ENCODE measurements at regions not wholly inside any gene's neighbourhood (a gene's known extent, or its start where the extent isn't known, plus 50 kb on each side); places are given as distances from the start of the nearest gene placed in this dataset.
"Not testable (repeated sequence)": the region's sequence is repeated elsewhere in the genome, so short reads cannot be mapped to it uniquely, and the experiment has no call there.

- no peak for TF ChIP-seq CTCF (IDR thresholded peaks at IDR 0.05; ENCODE audit: control extremely low read depth, extremely low read depth)
- H3K36me3 ChIP-seq (ENCODE audit: control insufficient read depth in 4 of 4, insufficient read depth in 4 of 4, low read length in 4 of 4), result no peaks in the 10 kb centered on the region
- no peak overlapping the region for H3K9ac ChIP-seq (ENCODE audit: insufficient read depth in 1 of 2, low read length in 2 of 2)
- H3K9me3 ChIP-seq (ENCODE audit: control insufficient read depth in 4 of 4, insufficient read depth in 3 of 4, low read length in 3 of 4), result peaks cover 0 to 4% (median 2%) of the 10 kb centered on the region in 4 donors
- H3K27me3 ChIP-seq (ENCODE audit: control insufficient read depth in 3 of 3, insufficient read depth in 3 of 3, low read length in 2 of 3), result no peaks in the 10 kb centered on the region
- no peak for DNase-seq
- H3K27ac ChIP-seq (ENCODE audit: low read depth in 1 of 2, low read length in 1 of 2), result no peak overlapping the region
- WGBS, 2 donors, result 51 to 75% methylated on average over 5 of the region's 5 CpGs
- no peaks in the 10 kb centered on the region for H3K4me1 ChIP-seq (ENCODE audit: control insufficient read depth in 5 of 5, insufficient read depth in 5 of 5, low read length in 5 of 5)
- ATAC-seq (ENCODE audit: insufficient read depth, low FRiP score), result no peak
- H3K4me3 ChIP-seq, result no peak overlapping the region
These were observed 146.6 kb upstream of the P2RY1 start for GRCh38 chr3:152688313-152688712.

GRCh38 chr3:152692326-152692725 is 142.6 kb upstream of the P2RY1 start:
- not testable (repeated sequence) for H3K27me3 ChIP-seq (ENCODE audit: control insufficient read depth in 3 of 3, insufficient read depth in 3 of 3, low read length in 2 of 3); ATAC-seq (ENCODE audit: insufficient read depth, low FRiP score); H3K27ac ChIP-seq (ENCODE audit: low read depth in 1 of 2, low read length in 1 of 2); H3K9ac ChIP-seq (ENCODE audit: insufficient read depth in 1 of 2, low read length in 2 of 2); DNase-seq; H3K4me3 ChIP-seq; H3K36me3 ChIP-seq (ENCODE audit: control insufficient read depth in 4 of 4, insufficient read depth in 4 of 4, low read length in 4 of 4); H3K4me1 ChIP-seq (ENCODE audit: control insufficient read depth in 5 of 5, insufficient read depth in 5 of 5, low read length in 5 of 5); H3K9me3 ChIP-seq (ENCODE audit: control insufficient read depth in 4 of 4, insufficient read depth in 3 of 4, low read length in 3 of 4)
- 64 to 65% methylated on average over 2 of the region's 2 CpGs for WGBS, 2 donors

- not testable (repeated sequence) for H3K36me3 ChIP-seq (ENCODE audit: control insufficient read depth in 4 of 4, insufficient read depth in 4 of 4, low read length in 4 of 4); H3K27ac ChIP-seq (ENCODE audit: low read depth in 1 of 2, low read length in 1 of 2); H3K9me3 ChIP-seq (ENCODE audit: control insufficient read depth in 4 of 4, insufficient read depth in 3 of 4, low read length in 3 of 4); H3K27me3 ChIP-seq (ENCODE audit: control insufficient read depth in 3 of 3, insufficient read depth in 3 of 3, low read length in 2 of 3); DNase-seq; ATAC-seq (ENCODE audit: insufficient read depth, low FRiP score); H3K4me1 ChIP-seq (ENCODE audit: control insufficient read depth in 5 of 5, insufficient read depth in 5 of 5, low read length in 5 of 5); H3K4me3 ChIP-seq; H3K9ac ChIP-seq (ENCODE audit: insufficient read depth in 1 of 2, low read length in 2 of 2)
- WGBS, 2 donors, result 97% methylated on average over 1 of the region's 1 CpG
These were observed 141.2 kb upstream of the P2RY1 start for GRCh38 chr3:152693521-152694250.

- H3K9me3 ChIP-seq (ENCODE audit: control insufficient read depth in 4 of 4, insufficient read depth in 3 of 4, low read length in 3 of 4), result peaks cover 0 to 3% (median 0%) of the 10 kb centered on the region in 4 donors
- DNase-seq, result peak in 1 of 3 donors; percentile 8
- ATAC-seq (ENCODE audit: insufficient read depth, low FRiP score), result no peak
- H3K4me3 ChIP-seq, result no peak overlapping the region
- H3K36me3 ChIP-seq (ENCODE audit: control insufficient read depth in 4 of 4, insufficient read depth in 4 of 4, low read length in 4 of 4), result no peaks in the 10 kb centered on the region
- WGBS, 2 donors, result 67 to 84% methylated on average over 1 of the region's 1 CpG
- H3K27me3 ChIP-seq (ENCODE audit: control insufficient read depth in 3 of 3, insufficient read depth in 3 of 3, low read length in 2 of 3), result no peaks in the 10 kb centered on the region
- no peak overlapping the region for H3K9ac ChIP-seq (ENCODE audit: insufficient read depth in 1 of 2, low read length in 2 of 2)
- no peak for TF ChIP-seq CTCF (IDR thresholded peaks at IDR 0.05; ENCODE audit: control extremely low read depth, extremely low read depth)
- H3K4me1 ChIP-seq (ENCODE audit: control insufficient read depth in 5 of 5, insufficient read depth in 5 of 5, low read length in 5 of 5), result no peaks in the 10 kb centered on the region
- H3K27ac ChIP-seq (ENCODE audit: low read depth in 1 of 2, low read length in 1 of 2), result no peak overlapping the region
These were observed 139.1 kb upstream of the P2RY1 start for GRCh38 chr3:152695840-152696239.

All from lung (tissue), 11 donors.